ENCODE measurements at regions not wholly inside any gene's neighbourhood (a gene's known extent, or its start where the extent isn't known, plus 50 kb on each side); places are given as distances from the start of the nearest gene placed in this dataset.

DNA sequence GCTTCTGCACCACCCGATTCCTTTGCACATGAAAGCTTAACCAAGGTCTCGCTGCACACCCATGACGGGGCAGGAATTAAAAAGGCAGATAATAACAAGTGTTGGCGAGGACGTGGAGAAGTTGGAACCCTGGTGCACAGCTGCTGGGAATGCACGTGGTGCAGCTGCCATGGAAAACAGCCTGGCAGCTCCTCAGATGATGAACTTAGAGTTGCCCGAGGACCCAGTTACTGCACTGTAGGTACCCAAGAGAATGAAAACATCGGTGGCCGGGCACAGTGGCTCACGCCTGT is 211.6 kb upstream of the CIBAR2 start:
- no peaks in the 10 kb centered on the region for H3K9me3 ChIP-seq
- peak overlapping the region in 3 of 4 donors; percentile 86 to 93 (median 93) for H3K27ac ChIP-seq
- no peaks in the 10 kb centered on the region for H3K36me3 ChIP-seq
- no peaks in the 10 kb centered on the region for H3K27me3 ChIP-seq
- intact Hi-C loops (cut with DNase I; ENCODE audit: low total_unique reads) (loop anchor here (2.0 to 5.0 kb wide), 3 partner anchors 37 to 288 kb away; partner anchors contain the start of gene GSE1), in situ Hi-C loops (cut with MboI; ENCODE audit: low sequenced_read_pairs in 4 of 4) (no loop called here)
- TF ChIP-seq POLR2A (IDR thresholded peaks at IDR 0.05), result no peak
- TF ChIP-seq, protein P1, sequence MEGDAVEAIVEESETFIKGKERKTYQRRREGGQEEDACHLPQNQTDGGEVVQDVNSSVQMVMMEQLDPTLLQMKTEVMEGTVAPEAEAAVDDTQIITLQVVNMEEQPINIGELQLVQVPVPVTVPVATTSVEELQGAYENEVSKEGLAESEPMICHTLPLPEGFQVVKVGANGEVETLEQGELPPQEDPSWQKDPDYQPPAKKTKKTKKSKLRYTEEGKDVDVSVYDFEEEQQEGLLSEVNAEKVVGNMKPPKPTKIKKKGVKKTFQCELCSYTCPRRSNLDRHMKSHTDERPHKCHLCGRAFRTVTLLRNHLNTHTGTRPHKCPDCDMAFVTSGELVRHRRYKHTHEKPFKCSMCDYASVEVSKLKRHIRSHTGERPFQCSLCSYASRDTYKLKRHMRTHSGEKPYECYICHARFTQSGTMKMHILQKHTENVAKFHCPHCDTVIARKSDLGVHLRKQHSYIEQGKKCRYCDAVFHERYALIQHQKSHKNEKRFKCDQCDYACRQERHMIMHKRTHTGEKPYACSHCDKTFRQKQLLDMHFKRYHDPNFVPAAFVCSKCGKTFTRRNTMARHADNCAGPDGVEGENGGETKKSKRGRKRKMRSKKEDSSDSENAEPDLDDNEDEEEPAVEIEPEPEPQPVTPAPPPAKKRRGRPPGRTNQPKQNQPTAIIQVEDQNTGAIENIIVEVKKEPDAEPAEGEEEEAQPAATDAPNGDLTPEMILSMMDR (IDR thresholded peaks at IDR 0.05 in 4 of 5, conservative IDR thresholded peaks at IDR 0.05 in 1 of 5), result no peak
- H3K4me3 ChIP-seq, result no peak overlapping the region
- no peak for ATAC-seq
- H3K4me1 ChIP-seq, result peaks cover 33 to 37% of the 10 kb centered on the region in 2 donors
- DNase-seq, result no peak

GRCh38 chr16:85324488-85324887 is 212.2 kb upstream of the CIBAR2 start:
- intact Hi-C loops (cut with DNase I; ENCODE audit: low total_unique reads) (loop anchor here (5.0 kb wide), 1 partner anchor 288 kb away; the partner anchor contains the start of gene GSE1), in situ Hi-C loops (cut with MboI; ENCODE audit: low sequenced_read_pairs in 4 of 4) (no loop called here)
- H3K9me3 ChIP-seq, result no peaks in the 10 kb centered on the region
- TF ChIP-seq POLR2A (IDR thresholded peaks at IDR 0.05), result no peak
- TF ChIP-seq, protein P1 (IDR thresholded peaks at IDR 0.05 in 4 of 5, conservative IDR thresholded peaks at IDR 0.05 in 1 of 5), result no peak
- DNase-seq (no peak), ATAC-seq (no peak)
- no peak overlapping the region for H3K4me3 ChIP-seq
- no peaks in the 10 kb centered on the region for H3K36me3 ChIP-seq
- no peaks in the 10 kb centered on the region for H3K27me3 ChIP-seq
- H3K4me1 ChIP-seq, result peaks cover 33 to 37% of the 10 kb centered on the region in 2 donors
- H3K27ac ChIP-seq, result no peak overlapping the region

DNA sequence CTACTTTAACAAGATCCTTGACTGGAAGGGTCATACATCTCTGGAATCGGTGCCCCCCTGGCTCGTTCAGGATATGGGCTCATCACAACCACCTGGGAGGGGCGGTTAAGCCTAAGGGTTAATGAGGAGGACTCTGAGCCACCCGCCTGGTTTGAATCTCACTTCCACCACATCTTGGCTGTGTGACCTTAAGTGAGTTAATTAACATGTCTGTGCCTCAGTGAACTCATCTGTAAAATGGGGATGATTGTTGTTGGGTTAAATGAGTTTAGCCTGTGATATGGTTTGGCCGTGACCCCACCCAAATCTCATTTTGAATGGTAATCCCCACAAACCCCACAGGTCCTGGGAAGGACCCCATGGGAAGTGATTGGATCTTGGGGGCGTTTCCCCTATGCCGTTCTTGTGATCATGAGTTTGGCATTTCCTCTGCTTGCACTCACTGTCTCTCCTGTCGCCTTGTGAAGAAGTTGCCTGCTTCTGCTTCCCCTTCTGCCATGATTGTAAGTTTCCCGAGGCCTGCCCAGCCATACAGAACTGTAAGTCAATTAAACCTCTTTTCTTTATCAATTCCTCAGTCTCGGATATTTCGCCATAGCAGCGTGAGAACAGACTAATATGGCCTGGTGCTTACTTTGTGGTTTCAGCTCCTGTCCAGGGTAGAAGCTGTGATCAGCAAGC is 214.0 kb upstream of the CIBAR2 start:
- Histone ChIP-seq H3K27me3 (no peaks in the 10 kb centered on the region), H3K4me3 (no peak overlapping the region), H3K4me1 (peaks cover 27 to 33% of the 10 kb centered on the region in 2 donors), H3K27ac (no peak overlapping the region), H3K36me3 (no peaks in the 10 kb centered on the region), H3K9me3 (no peaks in the 10 kb centered on the region)
- intact Hi-C loops (cut with DNase I; ENCODE audit: low total_unique reads) (no loop called here), in situ Hi-C loops (cut with MboI; ENCODE audit: low sequenced_read_pairs in 4 of 4) (no loop called here)
- TF ChIP-seq, protein P1 (IDR thresholded peaks at IDR 0.05 in 4 of 5, conservative IDR thresholded peaks at IDR 0.05 in 1 of 5), result no peak
- TF ChIP-seq POLR2A (IDR thresholded peaks at IDR 0.05), result no peak
- no peak for ATAC-seq
- DNase-seq, result no peak

GRCh38 chr16:85326794-85327181 is 214.5 kb upstream of the CIBAR2 start:
- DNase-seq (no peak), ATAC-seq (no peak)
- TF ChIP-seq, protein P1 (IDR thresholded peaks at IDR 0.05 in 4 of 5, conservative IDR thresholded peaks at IDR 0.05 in 1 of 5), result no peak
- TF ChIP-seq POLR2A (IDR thresholded peaks at IDR 0.05), result no peak
- intact Hi-C loops (cut with DNase I; ENCODE audit: low total_unique reads), result no loop called here
- Histone ChIP-seq H3K36me3 (no peaks in the 10 kb centered on the region), H3K27me3 (no peaks in the 10 kb centered on the region), H3K4me1 (peaks cover 23 to 28% of the 10 kb centered on the region in 2 donors), H3K4me3 (no peak overlapping the region), H3K9me3 (no peaks in the 10 kb centered on the region), H3K27ac (no peak overlapping the region)
- in situ Hi-C loops (cut with MboI; ENCODE audit: low sequenced_read_pairs in 4 of 4), result no loop called here
